Uterus (tissue), 2 donors: ENCODE measurements at regions not wholly inside any gene's neighbourhood (a gene's known extent, or its start where the extent isn't known, plus 50 kb on each side); places are given as distances from the start of the nearest gene placed in this dataset.

Experiments used
- CTCF ChIP-seq, 4 experiments: fragments of 200-600 bp in 2 of 4; fragments of 450-650 bp in 2 of 4; sonication (generic) in 2 of 4; IDR thresholded peaks; one replicate each; pipeline ENCODE4 v1.5.1; 2016 to 2019; ENCODE audit warnings: antibody characterized with exemption in 4 of 4, mild to moderate bottlenecking in 2 of 4, moderate library complexity in 1 of 4
- POLR2A ChIP-seq, 2 donors: fragments of 450-650 bp; IDR thresholded peaks; one replicate each; pipeline ENCODE4 v1.6.1; 2016; ENCODE audit warnings: antibody characterized with exemption in 2 of 2, mild to moderate bottlenecking in 1 of 2, moderate library complexity in 1 of 2

- TF ChIP-seq CTCF (IDR thresholded peaks at IDR 0.05): no peak
- no peak for TF ChIP-seq POLR2A (IDR thresholded peaks at IDR 0.05)
These were observed 93.2 kb upstream of the ZNF469 start for GRCh38 chr16:88289561-88289960.
